SK-N-SH treated with all-trans-retinoic acid at 6 μM for 48 hours (cell line): ENCODE measurements at regions not wholly inside any gene's neighbourhood (a gene's known extent, or its start where the extent isn't known, plus 50 kb on each side); places are given as distances from the start of the nearest gene placed in this dataset.

Experiments used
- PATZ1 ChIP-seq: fragments of 250-450 bp; sonication (Bioruptor Pico); IDR thresholded peaks from 2 replicates; pipeline ENCODE4 v1.8.0; 2020; ENCODE audit warnings: mild to moderate bottlenecking, moderate library complexity, borderline replicate concordance
- TSHZ2 ChIP-seq: fragments of 250-450 bp; sonication (Bioruptor Pico); IDR thresholded peaks from 2 replicates; pipeline ENCODE4 v1.5.0; 2020; ENCODE audit warnings: mild to moderate bottlenecking, moderate library complexity

GRCh38 chr1:47638713-47639112 is 200.9 kb downstream of the FOXD2 start:
- TF ChIP-seq TSHZ2 (CRISPR knock-in tag): no peak
- TF ChIP-seq PATZ1 (CRISPR knock-in tag): no peak
